GM12864 (cell line): ENCODE measurements at regions not wholly inside any gene's neighbourhood (a gene's known extent, or its start where the extent isn't known, plus 50 kb on each side); places are given as distances from the start of the nearest gene placed in this dataset.

ENCODE experiments used
- DNase-seq: peaks from one replicate; pipeline ENCODE4 v3.0.0-alpha.2; 2011; ENCODE audit warnings: low read depth
- H3K4me3 ChIP-seq: 2 replicates; pipeline ENCODE4 v1.5.1; 2011; ENCODE audit warnings: mild to moderate bottlenecking, low read depth, low read length, control low read depth
- CTCF ChIP-seq: IDR thresholded peaks from 2 replicates; pipeline ENCODE4 v1.5.1; 2011; ENCODE audit warnings: low read depth, mild to moderate bottlenecking, moderate library complexity, low read length, control low read depth, inconsistent platforms; ENCODE audit errors: missing control alignments

GRCh38 chr20:58078741-58079522 lies 149.5 kb downstream of the ANKRD60 start:
- DNase-seq: no peak
- no peak overlapping the region for H3K4me3 ChIP-seq
- no peak for TF ChIP-seq CTCF

- no peak for TF ChIP-seq CTCF
- H3K4me3 ChIP-seq: no peak overlapping the region
- no peak for DNase-seq
These were observed 151.2 kb downstream of the ANKRD60 start for GRCh38 chr20:58077282-58077681.

DNA sequence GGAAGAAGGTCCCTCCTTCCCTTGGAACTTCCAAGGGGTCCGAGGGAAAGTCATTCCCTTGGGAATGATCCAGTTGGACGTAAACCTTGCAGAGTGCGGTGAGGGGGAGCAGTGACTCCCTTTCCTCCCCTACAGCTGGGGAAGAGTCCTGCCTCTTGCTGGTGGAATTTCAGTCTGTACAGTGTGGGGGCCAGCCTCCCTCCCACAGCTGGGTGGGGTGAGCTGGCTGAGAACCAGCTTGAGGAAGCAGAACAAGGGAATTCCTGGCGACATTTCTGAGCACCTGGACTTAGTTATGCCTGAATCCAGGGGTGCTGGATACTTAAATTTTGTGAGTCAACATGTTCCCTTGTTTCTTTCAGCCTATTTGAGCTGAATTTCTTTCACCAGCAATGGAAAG lies 152.0 kb downstream of the ANKRD60 start:
- TF ChIP-seq CTCF: no peak
- no peak overlapping the region for H3K4me3 ChIP-seq
- DNase-seq: no peak

DNA sequence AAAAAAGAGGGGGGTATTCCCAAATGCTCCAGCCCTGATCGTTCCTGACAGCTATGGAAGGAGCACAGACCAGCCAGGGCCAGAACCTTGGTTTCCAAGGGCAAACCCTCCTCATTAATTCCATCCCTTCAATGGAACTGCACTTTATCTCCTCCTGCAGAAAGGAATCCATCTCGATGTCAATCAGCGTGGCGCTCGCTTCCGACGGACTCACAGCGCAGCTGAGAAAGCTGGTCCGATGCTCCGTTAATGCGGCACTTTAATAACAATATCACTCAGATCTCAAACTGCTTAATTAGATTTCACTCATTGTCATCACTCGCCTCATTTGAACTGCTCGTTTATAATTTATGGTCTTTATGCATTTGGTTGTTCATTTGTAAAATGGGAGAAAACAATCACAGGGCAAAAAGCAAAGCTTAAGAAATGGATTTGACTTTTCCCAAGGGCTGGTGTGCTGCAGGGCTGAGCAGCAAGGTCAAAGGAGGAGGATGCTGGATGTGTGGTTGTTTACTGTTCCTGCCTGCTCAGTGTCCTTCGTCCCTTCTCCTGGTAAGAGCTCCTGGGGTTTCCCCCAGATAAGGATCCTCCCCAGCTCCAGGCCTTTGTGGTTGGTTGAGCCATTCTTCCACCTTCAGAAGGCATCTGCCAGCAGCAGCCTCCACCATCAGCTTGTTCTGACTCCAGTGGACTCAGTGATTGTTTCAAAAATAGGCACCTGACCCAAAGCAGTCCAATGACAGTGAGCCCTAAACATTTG lies 152.7 kb downstream of the ANKRD60 start:
- H3K4me3 ChIP-seq: no peak overlapping the region

GRCh38 chr20:58073945-58074856 lies 154.3 kb downstream of the ANKRD60 start:
- no peak for DNase-seq
- TF ChIP-seq CTCF: no peak
- no peak overlapping the region for H3K4me3 ChIP-seq

More for the DNA sequence above, 152.7 kb downstream of the ANKRD60 start:
- no peak for DNase-seq
- TF ChIP-seq CTCF: no peak

GRCh38 chr20:58072695-58073671 lies 155.5 kb downstream of the ANKRD60 start:
- no peak for TF ChIP-seq CTCF
- DNase-seq: no peak
- no peak overlapping the region for H3K4me3 ChIP-seq
